ENCODE measurements at regions not wholly inside any gene's neighbourhood (a gene's known extent, or its start where the extent isn't known, plus 50 kb on each side); places are given as distances from the start of the nearest gene placed in this dataset.

GRCh38 chr3:103847081-103848062 is 1412.6 kb downstream of the ZPLD1 start (continued):
- TF ChIP-seq MAX (IDR thresholded peaks at IDR 0.05) (no peak), GABPA (IDR thresholded peaks at IDR 0.05; ENCODE audit: borderline replicate concordance, insufficient read depth, low read length) (no peak), GTF2F1 (IDR thresholded peaks at IDR 0.05; ENCODE audit: borderline replicate concordance, low read depth, low read length) (no peak), CREB1 (IDR thresholded peaks at IDR 0.05) (no peak), CEBPB (IDR thresholded peaks at IDR 0.05; ENCODE audit: low read depth, low read length) (no peak), YY1 (IDR thresholded peaks at IDR 0.05; ENCODE audit: low read depth, low read length) (no peak), BCL11A (IDR thresholded peaks at IDR 0.05; ENCODE audit: low read depth in 2 of 2, low read length in 2 of 2) (no peak)
